Gastroesophageal sphincter (tissue), 3 donors: ENCODE measurements at regions not wholly inside any gene's neighbourhood (a gene's known extent, or its start where the extent isn't known, plus 50 kb on each side); places are given as distances from the start of the nearest gene placed in this dataset.

ENCODE experiments used
- CTCF ChIP-seq, 4 experiments: fragments of 200-600 bp in 2 of 4; fragments of 450-650 bp in 2 of 4; sonication (generic) in 1 of 4; IDR thresholded peaks; one replicate each; pipeline ENCODE4 v1.5.1; 2017 to 2019; ENCODE audit warnings: antibody characterized with exemption in 4 of 4, mild to moderate bottlenecking in 2 of 4, moderate library complexity in 2 of 4
- EP300 ChIP-seq: sonication (generic); formaldehyde crosslinking; IDR thresholded peaks from one replicate; pipeline ENCODE4 v1.6.1; 2017; ENCODE audit warnings: antibody characterized with exemption, mild to moderate bottlenecking
- POLR2A ChIP-seq, 2 donors: fragments of 450-650 bp; IDR thresholded peaks; one replicate each; pipeline ENCODE4 v1.6.1; 2017; ENCODE audit warnings: antibody characterized with exemption in 2 of 2, mild to moderate bottlenecking in 2 of 2, moderate library complexity in 1 of 2

- no peak for TF ChIP-seq CTCF (IDR thresholded peaks at IDR 0.05)
- TF ChIP-seq POLR2A (IDR thresholded peaks at IDR 0.05), result no peak
- TF ChIP-seq EP300, result no peak
These were observed 59.3 kb upstream of the URI1 start for GRCh38 chr19:29882719-29883105.
